IMR-90 (cell line): ENCODE measurements at regions not wholly inside any gene's neighbourhood (a gene's known extent, or its start where the extent isn't known, plus 50 kb on each side); places are given as distances from the start of the nearest gene placed in this dataset.

Experiments
- ATAC-seq: fragments of 200-7000 bp; cut with Tn5 transposase; 2 replicates; pipeline ENCODE4 v1.9.1; 2020; ENCODE audit warnings: low read depth, mild to moderate bottlenecking, moderate library complexity
- BruUV-seq: library from RNA; stranded (reverse); fragments of 400-500 nt; replicated peaks from 2 replicates; lab custom pipeline; 2021; lab: Mats Ljungman, UMichigan
- CTCF ChIA-PET: fragments of 300-600 bp; formaldehyde crosslinking; extraction: SDS; loops from one replicate; lab custom pipeline; 2021; ENCODE audit warnings: antibody characterized with exemption; lab: Yijun Ruan, JAX
- POLR2A ChIA-PET: fragments of 300-600 bp; sonication (Branson Sonifier 250); formaldehyde crosslinking; loops from one replicate; lab custom pipeline; 2022; ENCODE audit warnings: antibody characterized with exemption; ENCODE audit not compliant: unreplicated experiment; lab: Charles Lee
- DNase-seq: peaks from one replicate; pipeline ENCODE4 v3.0.0; 2013
- H2AFZ ChIP-seq: replicated peaks from 2 replicates; pipeline ENCODE3; 2013; ENCODE audit warnings: low read length, mild to moderate bottlenecking; ENCODE audit not compliant: poor library complexity
- H2AK5ac ChIP-seq: 2 replicates; pipeline ENCODE4 v1.6.1; 2013; ENCODE audit warnings: low read depth, low read length, inconsistent platforms
- H2AK9ac ChIP-seq: replicated peaks from 2 replicates; pipeline ENCODE3; 2013; ENCODE audit warnings: mild to moderate bottlenecking, low read depth, low read length, moderate library complexity; ENCODE audit not compliant: poor library complexity
- H2BK120ac ChIP-seq: 2 replicates; pipeline ENCODE4 v1.6.1; 2013; ENCODE audit warnings: low read depth, low read length, inconsistent platforms
- H2BK15ac ChIP-seq: 3 replicates; pipeline ENCODE4 v1.6.1; 2013; ENCODE audit warnings: low read depth, low read length, inconsistent platforms
- H2BK20ac ChIP-seq: 2 replicates; pipeline ENCODE4 v1.6.1; 2013; ENCODE audit warnings: low read depth, mild to moderate bottlenecking, inconsistent platforms, low read length, moderate library complexity
- H2BK5ac ChIP-seq: 2 replicates; pipeline ENCODE4 v1.6.1; 2013; ENCODE audit warnings: mild to moderate bottlenecking, low read depth, low read length, inconsistent platforms; ENCODE audit not compliant: poor library complexity, severe bottlenecking
- H3K14ac ChIP-seq: replicated peaks from 2 replicates; pipeline ENCODE4 v1.6.1; 2013; ENCODE audit warnings: low read depth, low read length, inconsistent platforms
- H3K18ac ChIP-seq: 2 replicates; pipeline ENCODE4 v1.6.1; 2013; ENCODE audit warnings: low read depth, low read length, control low read depth
- H3K23ac ChIP-seq: 2 replicates; pipeline ENCODE4 v1.6.1; 2013; ENCODE audit warnings: low read depth, low read length, inconsistent platforms
- H3K27ac ChIP-seq: 2 replicates; pipeline ENCODE4 v1.5.1; 2013; ENCODE audit warnings: mild to moderate bottlenecking, control low read depth, low read length; ENCODE audit not compliant: insufficient read depth
- H3K27me3 ChIP-seq: 2 replicates; pipeline ENCODE4 v1.6.1; 2013; ENCODE audit warnings: low read length; ENCODE audit not compliant: control insufficient read depth, insufficient read depth
- H3K36me3 ChIP-seq: 2 replicates; pipeline ENCODE4 v1.6.1; 2013; ENCODE audit warnings: low read length, mixed read lengths; ENCODE audit not compliant: control insufficient read depth, insufficient read depth
- H3K4ac ChIP-seq: 2 replicates; pipeline ENCODE4 v1.6.1; 2013; ENCODE audit warnings: low read depth, low read length, inconsistent platforms
- H3K4me1 ChIP-seq: 2 replicates; pipeline ENCODE4 v1.6.1; 2013; ENCODE audit warnings: low read length, mixed read lengths; ENCODE audit not compliant: control insufficient read depth, insufficient read depth
- H3K4me2 ChIP-seq: 2 replicates; pipeline ENCODE4 v1.6.1; 2013; ENCODE audit warnings: low read depth, mild to moderate bottlenecking, control low read depth, low read length, moderate library complexity
- H3K4me3 ChIP-seq: 2 replicates; pipeline ENCODE4 v1.5.1; 2013; ENCODE audit warnings: low read depth, mild to moderate bottlenecking, control low read depth, low read length, moderate library complexity; ENCODE audit not compliant: insufficient read depth
- H3K56ac ChIP-seq: 2 replicates; pipeline ENCODE4 v1.6.1; 2013; ENCODE audit warnings: low read length, inconsistent platforms; ENCODE audit not compliant: insufficient read depth; ENCODE audit errors: extremely low read depth
- H3K79me1 ChIP-seq, 2 experiments: 2 replicates each; pipeline ENCODE4 v1.6.1; 2013; ENCODE audit warnings: low read length in 2 of 2, inconsistent platforms in 1 of 2, low read depth in 1 of 2
- H3K9ac ChIP-seq: 2 replicates; pipeline ENCODE4 v1.6.1; 2013; ENCODE audit warnings: low read depth, low read length, control low read depth
- H3K9me1 ChIP-seq: 2 replicates; pipeline ENCODE4 v1.6.1; 2013; ENCODE audit warnings: low read length, inconsistent platforms; ENCODE audit not compliant: insufficient read depth
- H3K9me3 ChIP-seq: 2 replicates; pipeline ENCODE4 v1.6.1; 2013; ENCODE audit warnings: low read length; ENCODE audit not compliant: control insufficient read depth, insufficient read depth
- H4K20me1 ChIP-seq: 2 replicates; pipeline ENCODE4 v1.6.1; 2013; ENCODE audit warnings: low read length, inconsistent platforms; ENCODE audit not compliant: insufficient read depth
- H4K5ac ChIP-seq: 2 replicates; pipeline ENCODE4 v1.6.1; 2013; ENCODE audit warnings: mild to moderate bottlenecking, low read depth, low read length, control low read depth
- H4K8ac ChIP-seq, 2 experiments: 2 replicates each; pipeline ENCODE4 v1.6.1; 2013; ENCODE audit warnings: low read depth in 2 of 2, low read length in 2 of 2, control low read depth in 1 of 2, inconsistent platforms in 1 of 2
- H4K91ac ChIP-seq: 2 replicates; pipeline ENCODE4 v1.6.1; 2013; ENCODE audit warnings: low read depth, low read length, inconsistent platforms; ENCODE audit not compliant: insufficient read depth
- BHLHE40 ChIP-seq: fragments of 150-350 bp; IDR thresholded peaks from 2 replicates; pipeline ENCODE4 v1.6.1; 2016; ENCODE audit warnings: mild to moderate bottlenecking, low read depth, low read length
- CEBPB ChIP-seq: IDR thresholded peaks from 2 replicates; pipeline ENCODE4 v1.6.1; 2012; ENCODE audit warnings: low read depth, low read length, improper control_type of control experiment
- CHD1 ChIP-seq: IDR thresholded peaks from 2 replicates; pipeline ENCODE4 v1.6.1; 2012; ENCODE audit warnings: low read depth, low read length, improper control_type of control experiment
- FOS ChIP-seq: fragments of 150-350 bp; IDR thresholded peaks from 2 replicates; pipeline ENCODE4 v1.6.1; 2016; ENCODE audit warnings: low read depth, low read length
- MAFK ChIP-seq: IDR thresholded peaks from 2 replicates; pipeline ENCODE4 v1.6.1; 2012; ENCODE audit warnings: low read depth, low read length, improper control_type of control experiment
- MAZ ChIP-seq: IDR thresholded peaks from 2 replicates; pipeline ENCODE4 v1.6.1; 2012; ENCODE audit warnings: low read depth, mild to moderate bottlenecking, low read length, improper control_type of control experiment, moderate library complexity, borderline replicate concordance
- MXI1 ChIP-seq: IDR thresholded peaks from 2 replicates; pipeline ENCODE4 v1.6.1; 2012; ENCODE audit warnings: low read depth, mild to moderate bottlenecking, low read length, moderate library complexity, borderline replicate concordance
- NFE2L2 ChIP-seq: fragments of 150-350 bp; IDR thresholded peaks from 2 replicates; pipeline ENCODE4 v1.6.1; 2016; ENCODE audit warnings: low read depth, mild to moderate bottlenecking, low read length
- POLR2A ChIP-seq: IDR thresholded peaks from 2 replicates; pipeline ENCODE4 v1.6.1; 2012; ENCODE audit warnings: mild to moderate bottlenecking, low read depth, low read length
- RAD21 ChIP-seq: IDR thresholded peaks from 2 replicates; pipeline ENCODE4 v1.6.1; 2012; ENCODE audit warnings: low read length, improper control_type of control experiment
- RCOR1 ChIP-seq: IDR thresholded peaks from 2 replicates; pipeline ENCODE4 v1.6.1; 2012; ENCODE audit warnings: mild to moderate bottlenecking, low read length, improper control_type of control experiment; ENCODE audit not compliant: insufficient replicate concordance
- RFX5 ChIP-seq: IDR thresholded peaks from 2 replicates; pipeline ENCODE4 v1.8.0; 2012; ENCODE audit warnings: low read depth, mild to moderate bottlenecking, low read length, moderate library complexity
- SMC3 ChIP-seq: fragments of 150-350 bp; IDR thresholded peaks from 2 replicates; pipeline ENCODE4 v1.6.1; 2016; ENCODE audit warnings: low read depth, mild to moderate bottlenecking, antibody characterized with exemption, low read length, moderate library complexity
- USF2 ChIP-seq: fragments of 150-350 bp; IDR thresholded peaks from 2 replicates; pipeline ENCODE4 v1.6.1; 2017; ENCODE audit warnings: mild to moderate bottlenecking, antibody characterized with exemption, low read length, low read depth
- WGBS, 2 experiments: methylation state at CpG; one replicate each; pipeline versions ENCODE4 v1.1.5 to v1.1.7; 2013; ENCODE audit warnings: missing lambda C conversion rate in 2 of 2; ENCODE audit not compliant: insufficient read length in 1 of 2; ENCODE audit errors: extremely low coverage in 2 of 2; 5-methylcytosine and 5-hydroxymethylcytosine counted together
- dilution Hi-C: fragments of 300-500 bp; cut with HindIII; formaldehyde crosslinking; loops from one replicate; pipeline ENCODE4 v1.14.3; 2018; ENCODE audit warnings: low sequenced_read_pairs; ENCODE audit not compliant: unreplicated experiment
- in situ Hi-C: fragments of 300-500 bp; cut with MboI; formaldehyde crosslinking; loops from 3 replicates; pipeline ENCODE4 v1.14.3; 2019; ENCODE audit warnings: low sequenced_read_pairs, inconsistent platforms, mixed read lengths
- intact Hi-C: fragments of 100-400 bp; cut with micrococcal nuclease; formaldehyde crosslinking; loops from 2 replicates; pipeline ENCODE4 v1.10.0; 2022
- TF ChIP-seq, protein P1 (sequence below): conservative IDR thresholded peaks from 2 replicates; pipeline ENCODE4 v1.5.1; 2012; ENCODE audit warnings: mild to moderate bottlenecking, low read depth, low read length, improper control_type of control experiment
- TF ChIP-seq, protein P2 (sequence below): fragments of 150-350 bp; IDR thresholded peaks from 2 replicates; pipeline ENCODE4 v1.6.1; 2016; ENCODE audit warnings: low read depth, mild to moderate bottlenecking, low read length, moderate library complexity, borderline replicate concordance

- Histone ChIP-seq H2BK15ac (no peak overlapping the region), H3K9me1 (no peaks in the 10 kb centered on the region), H3K9me3 (no peaks in the 10 kb centered on the region), H2BK120ac (no peak overlapping the region), H2AK9ac (no peak overlapping the region), H3K14ac (no peak overlapping the region), H3K4me1 (no peaks in the 10 kb centered on the region), H3K4ac (no peak overlapping the region), H3K4me2 (no peak overlapping the region), H2BK5ac (no peak overlapping the region), H3K36me3 (no peaks in the 10 kb centered on the region), H3K27ac (no peak overlapping the region), H3K79me1 (no peaks in the 10 kb centered on the region), H4K20me1 (no peaks in the 10 kb centered on the region), H2AFZ (no peak overlapping the region), H3K9ac (no peak overlapping the region), H3K23ac (no peak overlapping the region), H3K56ac (no peak overlapping the region), H3K18ac (no peak overlapping the region), H4K8ac (no peak overlapping the region), H4K5ac (no peak overlapping the region), H2AK5ac (no peak overlapping the region), H3K27me3 (no peaks in the 10 kb centered on the region), H4K91ac (no peak overlapping the region), H3K4me3 (no peak overlapping the region), H2BK20ac (no peak overlapping the region)
- BruUV-seq = no TSS peak
- in situ Hi-C loops = no loop called here
- intact Hi-C loops = no loop called here
- 27% methylated on average over 2 of the region's 2 CpGs; no CpG with 5 or more reads in 1 of the 2 experiments for WGBS, 2 experiments
- DNase-seq (no peak), ATAC-seq (no peak)
- POLR2A ChIA-PET = no interaction called here
- dilution Hi-C loops = no loop called here
- TF ChIP-seq NFE2L2 (no peak), MAZ (no peak), CEBPB (no peak), SMC3 (no peak), BHLHE40 (no peak), CHD1 (no peak), FOS (no peak), MXI1 (no peak), POLR2A (no peak), RFX5 (no peak), RCOR1 (no peak), USF2 (no peak), RAD21 (no peak), MAFK (no peak)
- TF ChIP-seq, protein P1, sequence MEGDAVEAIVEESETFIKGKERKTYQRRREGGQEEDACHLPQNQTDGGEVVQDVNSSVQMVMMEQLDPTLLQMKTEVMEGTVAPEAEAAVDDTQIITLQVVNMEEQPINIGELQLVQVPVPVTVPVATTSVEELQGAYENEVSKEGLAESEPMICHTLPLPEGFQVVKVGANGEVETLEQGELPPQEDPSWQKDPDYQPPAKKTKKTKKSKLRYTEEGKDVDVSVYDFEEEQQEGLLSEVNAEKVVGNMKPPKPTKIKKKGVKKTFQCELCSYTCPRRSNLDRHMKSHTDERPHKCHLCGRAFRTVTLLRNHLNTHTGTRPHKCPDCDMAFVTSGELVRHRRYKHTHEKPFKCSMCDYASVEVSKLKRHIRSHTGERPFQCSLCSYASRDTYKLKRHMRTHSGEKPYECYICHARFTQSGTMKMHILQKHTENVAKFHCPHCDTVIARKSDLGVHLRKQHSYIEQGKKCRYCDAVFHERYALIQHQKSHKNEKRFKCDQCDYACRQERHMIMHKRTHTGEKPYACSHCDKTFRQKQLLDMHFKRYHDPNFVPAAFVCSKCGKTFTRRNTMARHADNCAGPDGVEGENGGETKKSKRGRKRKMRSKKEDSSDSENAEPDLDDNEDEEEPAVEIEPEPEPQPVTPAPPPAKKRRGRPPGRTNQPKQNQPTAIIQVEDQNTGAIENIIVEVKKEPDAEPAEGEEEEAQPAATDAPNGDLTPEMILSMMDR = no peak
- TF ChIP-seq, protein P2, sequence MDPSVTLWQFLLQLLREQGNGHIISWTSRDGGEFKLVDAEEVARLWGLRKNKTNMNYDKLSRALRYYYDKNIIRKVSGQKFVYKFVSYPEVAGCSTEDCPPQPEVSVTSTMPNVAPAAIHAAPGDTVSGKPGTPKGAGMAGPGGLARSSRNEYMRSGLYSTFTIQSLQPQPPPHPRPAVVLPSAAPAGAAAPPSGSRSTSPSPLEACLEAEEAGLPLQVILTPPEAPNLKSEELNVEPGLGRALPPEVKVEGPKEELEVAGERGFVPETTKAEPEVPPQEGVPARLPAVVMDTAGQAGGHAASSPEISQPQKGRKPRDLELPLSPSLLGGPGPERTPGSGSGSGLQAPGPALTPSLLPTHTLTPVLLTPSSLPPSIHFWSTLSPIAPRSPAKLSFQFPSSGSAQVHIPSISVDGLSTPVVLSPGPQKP = no peak
- CTCF ChIA-PET = interaction anchor here (0.7 kb wide), 1 partner anchor 640 kb away, joined by 4 read pairs; no protein-coding TSS in a partner anchor
These were observed 117.0 kb upstream of the HABP2 start for GRCh38 chr10:113435881-113436280.
